ENCODE measurements at regions not wholly inside any gene's neighbourhood (a gene's known extent, or its start where the extent isn't known, plus 50 kb on each side); places are given as distances from the start of the nearest gene placed in this dataset.

DNA sequence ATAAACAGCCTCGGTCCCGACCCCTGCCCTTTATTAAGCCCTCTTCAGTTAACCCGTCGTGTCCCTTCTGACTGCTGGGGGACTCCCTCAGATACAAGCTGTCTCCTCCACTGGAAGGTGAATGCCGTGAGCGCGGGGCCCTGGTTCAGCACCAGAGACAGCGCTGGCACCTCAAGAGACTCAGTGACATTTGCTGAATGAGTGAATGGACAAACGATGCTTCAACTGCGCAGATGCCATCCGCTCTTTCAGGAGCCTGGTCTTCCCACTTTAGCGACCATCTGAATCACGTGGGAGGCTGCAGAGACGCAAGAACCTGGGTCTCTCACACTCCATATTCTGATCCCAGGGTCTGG, 92.6 kb upstream of the SFSWAP start:
- TF ChIP-seq, protein P1, sequence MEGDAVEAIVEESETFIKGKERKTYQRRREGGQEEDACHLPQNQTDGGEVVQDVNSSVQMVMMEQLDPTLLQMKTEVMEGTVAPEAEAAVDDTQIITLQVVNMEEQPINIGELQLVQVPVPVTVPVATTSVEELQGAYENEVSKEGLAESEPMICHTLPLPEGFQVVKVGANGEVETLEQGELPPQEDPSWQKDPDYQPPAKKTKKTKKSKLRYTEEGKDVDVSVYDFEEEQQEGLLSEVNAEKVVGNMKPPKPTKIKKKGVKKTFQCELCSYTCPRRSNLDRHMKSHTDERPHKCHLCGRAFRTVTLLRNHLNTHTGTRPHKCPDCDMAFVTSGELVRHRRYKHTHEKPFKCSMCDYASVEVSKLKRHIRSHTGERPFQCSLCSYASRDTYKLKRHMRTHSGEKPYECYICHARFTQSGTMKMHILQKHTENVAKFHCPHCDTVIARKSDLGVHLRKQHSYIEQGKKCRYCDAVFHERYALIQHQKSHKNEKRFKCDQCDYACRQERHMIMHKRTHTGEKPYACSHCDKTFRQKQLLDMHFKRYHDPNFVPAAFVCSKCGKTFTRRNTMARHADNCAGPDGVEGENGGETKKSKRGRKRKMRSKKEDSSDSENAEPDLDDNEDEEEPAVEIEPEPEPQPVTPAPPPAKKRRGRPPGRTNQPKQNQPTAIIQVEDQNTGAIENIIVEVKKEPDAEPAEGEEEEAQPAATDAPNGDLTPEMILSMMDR (IDR thresholded peaks at IDR 0.05): no peak
- no peak for TF ChIP-seq POLR2A (IDR thresholded peaks at IDR 0.05)

All from esophagus squamous epithelium (tissue), 4 donors.